ENCODE measurements at regions not wholly inside any gene's neighbourhood (a gene's known extent, or its start where the extent isn't known, plus 50 kb on each side); places are given as distances from the start of the nearest gene placed in this dataset.

DNA sequence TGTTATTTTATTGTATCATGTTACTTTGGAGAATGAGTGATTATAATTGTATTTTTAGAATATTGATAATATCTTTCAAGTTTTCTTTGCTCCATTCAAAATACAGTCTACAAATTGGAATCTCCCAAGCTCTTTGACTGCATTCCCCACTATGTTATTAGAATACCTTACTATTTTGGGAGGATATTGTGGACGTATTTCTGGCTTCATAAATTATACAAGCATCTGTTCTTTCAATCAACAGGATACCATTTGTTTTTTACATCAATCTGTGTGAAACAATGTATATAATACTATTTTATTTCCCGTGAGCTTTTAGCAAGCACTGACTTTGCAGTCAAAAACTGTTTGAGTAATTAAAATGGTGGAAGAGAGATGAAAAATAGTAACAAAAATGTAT is 226.5 kb downstream of the PTPRC start:
- no peak for DNase-seq

DNA sequence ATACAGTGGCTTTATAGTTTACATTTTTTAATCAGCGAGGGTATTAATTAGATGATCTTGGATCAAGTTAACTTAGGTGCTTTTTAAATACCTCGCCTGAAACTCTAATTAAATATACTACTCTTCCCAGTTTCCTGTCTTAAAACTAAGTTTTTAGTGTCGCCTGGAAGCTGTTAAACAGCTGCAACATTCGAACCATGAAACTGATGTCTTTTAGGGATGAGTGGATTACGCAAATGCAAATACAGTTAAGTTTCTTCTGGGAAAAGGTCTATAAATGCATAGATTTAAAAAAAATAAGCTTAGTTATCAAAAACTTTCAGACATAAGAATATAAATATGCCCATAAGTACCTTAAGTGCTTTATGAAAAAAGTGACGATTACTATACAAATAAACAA is 228.3 kb downstream of the PTPRC start:
- no peak for DNase-seq

DNA sequence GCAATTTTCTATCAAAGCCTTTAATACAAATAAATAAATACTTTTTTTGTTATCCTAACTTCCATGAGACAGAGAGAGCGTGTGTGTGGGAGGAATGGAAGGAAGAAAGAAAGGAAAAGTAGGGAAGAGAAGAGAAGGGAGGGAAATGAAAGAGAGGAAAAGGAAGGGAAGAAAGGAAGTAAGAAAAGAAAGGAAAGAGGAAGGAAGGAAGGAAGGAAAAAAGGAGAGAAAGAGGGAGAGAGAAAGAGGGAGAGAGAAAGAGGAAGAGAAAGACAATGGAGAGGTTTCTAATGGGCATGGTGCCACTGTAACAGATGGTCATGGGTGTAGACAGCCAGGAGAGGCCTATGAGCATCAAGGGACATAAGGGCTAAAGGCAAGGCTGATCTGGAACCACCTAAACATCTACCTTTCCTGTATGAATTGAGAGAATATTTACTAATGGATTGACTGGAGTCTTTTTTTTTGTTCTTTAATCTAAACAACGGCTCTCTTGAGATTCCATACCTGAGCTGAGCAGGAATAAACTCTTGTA is 234.9 kb downstream of the PTPRC start:
- no peak for DNase-seq

DNA sequence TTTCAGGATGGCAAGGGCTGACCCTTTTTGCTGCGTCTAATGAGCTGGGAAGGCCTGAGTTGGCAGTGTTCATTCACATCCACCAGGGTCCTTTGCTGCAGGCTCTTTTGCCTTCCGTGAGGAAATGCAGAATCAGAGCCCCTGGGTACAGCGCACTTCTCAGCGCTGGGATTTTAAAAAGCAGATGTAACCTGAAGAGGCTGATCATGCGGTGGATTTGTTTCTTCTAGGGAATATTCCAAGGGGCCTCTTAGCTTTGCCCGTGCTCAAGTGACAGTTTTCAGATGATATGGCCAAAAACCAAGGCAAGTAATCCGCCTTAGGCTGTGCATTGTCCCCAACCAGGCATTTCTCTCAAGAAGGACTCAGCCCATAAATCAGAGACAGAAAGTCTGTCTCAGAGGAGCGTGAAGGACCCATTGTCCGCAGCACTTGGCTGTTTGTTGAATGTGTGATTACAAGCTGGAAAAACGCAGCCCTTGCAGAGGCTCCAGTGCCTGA is 237.6 kb downstream of the PTPRC start:
- DNase-seq, result no peak

DNA sequence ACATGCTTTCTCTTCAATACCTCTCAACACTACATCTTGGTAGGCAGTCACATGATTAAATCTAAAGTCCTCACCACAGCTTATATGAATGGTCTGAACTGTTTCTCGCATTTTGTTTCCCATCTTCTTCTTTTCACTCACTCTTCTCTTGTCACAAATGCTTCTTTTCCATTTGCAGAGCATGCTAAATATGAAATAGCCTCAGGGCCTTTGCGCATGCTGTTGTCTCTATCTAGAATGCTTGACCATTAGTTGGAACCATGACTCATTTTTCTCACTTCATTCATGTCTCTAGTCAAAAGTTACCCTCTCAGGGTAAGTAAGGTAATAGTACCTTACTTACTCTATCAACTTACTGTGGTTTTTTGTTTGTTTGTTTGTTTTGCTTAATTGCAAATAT is 239.7 kb downstream of the PTPRC start:
- DNase-seq, result no peak

DNA sequence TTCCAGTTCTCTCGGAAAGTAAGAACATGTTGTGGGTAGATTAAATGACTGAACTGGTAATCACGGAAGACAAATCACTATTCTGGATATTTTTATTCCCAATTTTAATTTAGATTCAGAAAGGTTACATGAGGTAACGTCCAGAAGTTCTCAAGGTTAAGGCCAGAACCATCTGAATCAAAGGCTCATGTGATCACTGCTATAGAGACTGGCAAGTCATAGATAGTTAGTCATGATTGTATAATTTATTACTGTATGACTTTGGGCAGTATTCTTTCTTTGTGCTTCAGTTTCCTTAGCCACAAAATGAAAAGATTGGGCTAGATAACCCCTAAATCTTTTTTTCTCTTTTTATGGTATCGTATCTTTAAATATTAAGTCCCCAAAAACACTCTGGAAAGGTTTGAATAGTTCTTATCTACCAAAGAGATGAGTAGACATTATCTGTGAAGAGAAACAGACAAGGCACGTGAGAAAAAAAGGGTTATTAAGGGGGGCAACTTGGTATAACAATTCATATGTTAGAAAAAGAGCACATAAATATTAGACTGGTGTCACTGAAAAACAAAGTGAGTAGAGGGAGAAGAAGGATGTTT is 241.0 kb downstream of the PTPRC start:
- DNase-seq, result no peak

DNA sequence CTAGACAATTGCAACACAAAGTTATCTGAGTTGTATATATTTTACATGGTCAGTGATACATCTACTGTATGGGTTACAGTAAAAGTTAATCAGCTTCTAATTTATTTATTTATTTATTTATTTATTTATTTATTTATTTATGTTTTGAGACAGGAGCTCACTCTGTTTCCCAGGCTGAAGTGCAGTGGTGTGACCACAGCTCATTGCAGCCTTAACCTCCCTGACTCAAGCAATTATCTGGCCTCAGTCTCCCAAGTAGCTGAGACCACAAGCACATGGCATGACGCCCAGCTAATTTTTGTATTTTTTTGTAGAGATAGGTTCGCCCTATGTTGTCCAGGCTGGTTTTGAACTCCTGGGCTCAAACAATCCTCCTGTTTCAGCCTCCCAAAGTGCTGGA is 241.6 kb downstream of the PTPRC start:
- no peak for DNase-seq

DNA sequence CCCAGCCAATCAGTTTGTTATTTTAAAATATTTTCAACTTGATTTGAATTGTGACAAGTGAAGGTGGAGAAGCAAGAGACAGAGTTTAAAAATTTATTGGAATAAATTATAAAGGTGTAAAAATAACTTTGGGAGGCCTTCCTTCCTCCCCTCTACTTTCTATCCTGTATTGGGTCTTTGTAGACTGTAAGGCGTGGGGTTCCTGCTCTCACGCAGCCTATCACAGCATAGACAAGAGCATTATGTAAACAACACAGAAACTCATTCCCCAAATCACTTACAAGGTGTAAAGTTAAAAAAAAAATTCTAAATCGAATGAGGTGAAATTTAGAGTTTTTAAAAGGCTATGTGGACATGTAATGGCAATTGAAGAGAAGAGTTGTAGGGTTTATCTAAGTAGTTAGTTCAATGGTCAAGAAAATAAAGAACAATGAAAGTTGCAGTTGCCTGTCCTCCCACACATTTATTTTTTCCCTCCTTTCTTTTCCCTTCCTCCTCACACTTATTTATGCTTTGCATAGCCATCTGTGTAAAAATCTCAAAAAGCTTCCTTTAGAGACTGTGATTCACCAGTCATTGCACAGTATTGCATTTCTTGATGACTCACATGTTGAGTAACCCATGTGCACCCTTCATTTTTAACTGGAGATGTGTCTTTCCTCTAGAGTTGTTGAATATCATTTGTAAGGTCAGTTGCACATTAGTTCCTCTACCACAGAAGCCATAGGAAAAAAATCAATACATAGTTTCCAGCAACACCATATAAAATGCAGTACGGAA is 242.2 kb downstream of the PTPRC start:
- DNase-seq, result no peak

DNA sequence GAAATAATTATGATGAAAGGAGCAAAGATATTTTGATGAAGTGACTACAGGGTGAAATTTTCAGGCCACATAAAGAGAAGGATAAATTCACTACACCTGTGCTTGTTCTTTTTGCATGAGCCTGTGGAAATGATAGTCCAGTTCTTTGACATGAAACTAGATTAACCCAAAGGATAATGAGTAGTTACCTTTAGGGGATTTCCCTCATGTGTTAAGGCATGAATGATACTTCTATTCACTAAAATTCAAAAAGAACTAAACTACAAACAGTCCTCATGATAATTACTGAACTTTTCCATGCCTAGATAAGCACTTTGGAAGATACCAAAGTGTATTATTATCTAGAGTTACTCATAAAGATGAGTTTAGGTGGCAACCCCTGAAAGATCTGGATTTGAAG is 244.3 kb downstream of the PTPRC start:
- DNase-seq, result no peak

DNA sequence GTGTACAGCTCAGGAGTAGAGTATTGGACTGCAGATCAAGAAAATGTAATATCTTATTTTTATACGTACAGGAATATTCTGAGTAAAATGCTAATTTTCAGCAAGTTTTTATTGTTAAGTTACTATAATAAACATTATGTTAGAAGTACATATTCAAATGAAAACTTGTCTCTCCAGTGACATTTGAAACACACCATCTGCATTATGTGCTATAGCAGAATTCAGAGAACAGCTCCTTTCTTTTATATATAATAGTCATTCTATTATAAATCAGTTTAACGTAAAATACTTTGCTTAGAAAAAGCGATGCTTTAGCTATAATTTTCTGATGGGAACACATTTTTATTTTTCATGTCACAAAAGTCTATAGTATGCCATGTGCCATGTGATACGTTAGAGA is 249.0 kb downstream of the PTPRC start:
- DNase-seq, result no peak

DNA sequence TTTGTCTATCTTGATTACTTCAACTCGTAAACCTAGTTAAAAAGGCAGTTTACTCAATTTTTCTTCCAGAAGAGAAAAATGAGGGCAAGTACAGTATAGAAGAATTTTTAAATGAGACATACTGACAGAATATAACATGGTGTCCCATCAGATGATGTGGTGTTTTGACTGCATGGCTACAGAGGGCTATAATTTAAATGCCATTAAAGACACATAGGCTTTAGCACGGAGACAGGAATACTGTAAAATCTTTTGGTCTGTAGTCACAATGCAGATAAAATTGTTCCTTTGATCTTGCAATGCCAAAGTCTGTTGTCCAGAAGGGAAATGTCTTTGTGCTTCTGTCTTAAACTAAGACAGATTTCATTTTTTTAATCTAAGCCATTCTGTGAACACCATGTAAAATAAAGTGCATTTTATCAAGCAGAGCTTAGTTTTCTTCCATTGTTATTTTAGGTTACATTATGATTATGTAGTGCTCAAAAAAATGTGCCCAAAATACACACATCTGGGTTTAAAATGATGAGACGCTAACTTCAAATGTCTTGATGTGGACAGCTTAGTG is 249.6 kb downstream of the PTPRC start:
- DNase-seq, result no peak

DNA sequence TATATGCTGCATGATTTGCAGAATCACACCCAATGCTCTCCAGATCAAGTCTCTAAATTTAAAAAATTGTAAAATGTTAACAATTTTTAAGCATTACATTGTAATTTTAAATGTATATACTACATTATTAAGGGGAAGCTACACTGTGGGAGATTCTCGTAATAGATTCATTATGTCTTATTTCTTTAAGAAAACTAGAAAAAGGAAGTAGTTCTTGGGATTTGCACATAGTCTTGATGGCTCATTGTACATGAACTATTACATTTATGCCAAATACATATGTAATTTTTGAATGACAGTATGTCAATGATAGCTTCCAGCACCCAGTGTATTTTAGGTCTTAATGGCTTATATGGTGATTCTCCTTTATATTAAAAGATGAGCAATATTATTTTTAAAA is 250.3 kb downstream of the PTPRC start:
- no peak for DNase-seq

DNA sequence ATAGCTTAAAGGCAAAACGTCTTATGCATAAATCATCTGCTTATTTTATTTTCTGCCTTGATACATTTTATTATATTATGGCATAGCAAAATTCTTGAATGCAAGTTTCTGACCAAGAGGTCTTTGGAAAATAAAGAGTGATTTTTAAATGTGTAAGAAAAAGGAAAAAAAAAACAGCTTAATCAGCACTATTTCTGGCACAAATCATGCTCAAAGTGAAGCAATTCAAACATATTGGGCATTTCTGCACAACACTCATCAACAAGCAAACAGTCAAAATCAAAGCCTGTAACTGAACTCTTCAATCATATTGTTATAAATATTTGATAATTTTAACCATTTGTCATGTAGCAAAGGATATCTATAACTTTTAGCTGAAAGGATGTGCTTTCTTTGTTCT is 250.9 kb downstream of the PTPRC start:
- DNase-seq, result no peak

DNA sequence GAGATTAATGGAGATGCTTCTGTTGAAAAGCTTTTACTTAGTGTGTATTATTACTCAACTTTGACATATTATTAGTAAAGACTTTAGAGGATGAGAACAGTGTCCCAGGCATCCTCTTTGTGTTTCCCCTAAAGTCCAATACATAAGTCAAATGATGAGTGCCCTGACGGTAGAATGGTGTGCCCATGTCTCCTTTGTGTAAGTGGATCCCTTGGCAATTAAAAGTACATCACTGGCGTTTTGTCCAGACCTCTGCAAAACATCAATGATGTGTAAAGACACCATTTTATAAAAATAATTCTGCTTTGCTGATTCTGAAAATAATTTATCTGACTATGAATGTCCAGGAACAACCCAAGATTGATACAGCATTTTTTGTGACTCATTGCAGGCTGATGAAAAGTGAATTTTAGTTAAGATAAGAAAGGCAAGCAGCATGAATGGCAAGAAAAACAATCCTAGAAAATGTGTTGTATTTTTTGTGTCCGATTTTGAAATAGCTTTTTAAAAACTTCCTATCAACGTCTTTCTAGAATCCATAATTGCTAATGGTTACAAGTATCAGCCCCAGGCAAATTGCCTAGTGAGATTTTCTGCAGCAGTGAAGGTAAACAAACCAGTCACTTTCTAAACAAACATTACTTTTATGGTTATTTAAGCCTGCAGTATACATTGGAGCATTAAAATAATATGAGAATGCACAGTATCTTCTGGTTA is 251.5 kb downstream of the PTPRC start:
- no peak for DNase-seq

DNA sequence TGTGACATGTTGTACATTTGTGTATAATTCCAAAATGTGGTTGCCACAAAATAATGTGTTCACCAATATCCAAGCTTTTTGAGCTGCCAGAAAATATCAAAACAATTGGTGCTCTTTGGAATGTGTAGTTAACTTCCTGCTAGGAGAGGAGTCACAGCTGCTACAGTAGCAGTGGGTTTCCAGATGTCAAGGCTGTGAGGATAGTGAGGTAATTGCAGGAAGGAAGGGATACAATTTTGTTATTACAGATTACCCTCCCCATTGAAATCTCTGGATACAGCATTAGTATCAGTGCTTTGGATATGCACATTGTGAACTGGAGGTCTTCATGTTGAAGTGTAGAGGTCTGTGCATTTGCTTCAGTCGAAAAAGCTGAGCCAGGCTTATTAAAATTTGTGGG is 253.2 kb downstream of the PTPRC start:
- no peak for DNase-seq

DNA sequence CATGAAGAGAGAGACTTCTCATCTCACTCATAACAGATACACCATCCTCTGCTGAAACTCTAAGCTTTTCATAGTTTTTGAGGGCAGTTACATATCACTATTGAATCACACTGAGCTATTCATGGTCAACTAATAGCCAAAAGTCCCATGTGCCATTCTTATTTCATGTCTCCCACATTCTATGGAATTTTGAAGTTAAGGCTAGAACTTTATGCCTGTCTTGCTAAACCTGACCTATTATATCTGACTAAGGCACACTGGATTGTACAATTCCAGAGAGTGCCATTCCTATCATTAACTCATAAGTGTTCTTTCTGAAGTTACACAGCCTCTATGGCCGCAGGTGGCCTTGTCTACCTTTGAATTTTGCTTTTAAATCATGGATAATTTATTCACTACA is 254.3 kb downstream of the PTPRC start:
- DNase-seq, result no peak

DNA sequence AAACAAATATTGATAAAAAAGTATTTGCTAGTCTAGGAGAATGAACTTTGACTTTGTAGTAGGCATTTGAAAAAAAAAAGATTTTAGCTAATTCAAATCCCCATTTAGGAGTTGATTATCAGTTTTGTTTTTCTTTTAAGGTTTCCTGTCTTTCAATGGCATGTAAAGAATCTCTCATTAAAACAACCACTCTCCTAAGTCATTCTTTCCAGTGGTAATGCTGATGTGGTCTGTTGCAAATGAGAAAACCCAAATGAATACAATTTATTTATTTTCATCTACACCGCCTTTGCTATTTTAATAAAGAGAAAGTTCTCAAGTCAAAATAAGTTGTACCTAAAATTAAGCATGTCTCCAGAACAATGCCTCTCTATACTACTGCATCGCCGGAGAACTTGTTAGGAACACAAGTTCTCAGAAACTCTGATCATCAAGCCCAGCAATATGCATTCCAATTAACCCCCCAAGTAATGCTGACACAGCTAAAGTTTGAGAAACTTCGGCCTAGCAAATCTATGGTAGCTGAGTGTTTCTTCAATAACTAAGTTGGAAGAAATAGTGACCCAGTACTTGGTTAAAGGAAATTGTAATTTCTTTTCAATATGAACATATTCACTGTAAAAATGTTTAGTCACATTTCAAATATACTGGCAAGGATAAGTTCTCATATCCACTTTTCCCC is 255.1 kb downstream of the PTPRC start:
- no peak for DNase-seq

DNA sequence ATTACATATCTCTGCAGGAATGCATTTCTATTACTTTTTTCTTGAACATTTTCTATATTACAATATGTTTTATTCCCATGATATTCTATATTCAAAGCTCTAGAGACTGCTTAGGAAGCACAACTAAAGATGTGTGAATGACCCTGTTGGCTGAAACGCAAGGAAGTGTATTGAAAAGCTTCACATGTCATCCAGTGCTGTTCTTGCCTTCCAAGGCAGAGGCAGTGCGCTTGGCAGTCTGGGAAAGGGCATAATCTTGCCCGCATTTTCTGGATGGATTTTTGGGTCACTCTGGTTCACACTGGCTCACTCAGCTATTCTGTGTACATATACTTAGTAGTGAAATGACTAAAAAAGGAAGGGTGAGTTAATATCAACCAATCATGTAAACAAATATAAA is 262.4 kb downstream of the PTPRC start:
- DNase-seq, result no peak

DNA sequence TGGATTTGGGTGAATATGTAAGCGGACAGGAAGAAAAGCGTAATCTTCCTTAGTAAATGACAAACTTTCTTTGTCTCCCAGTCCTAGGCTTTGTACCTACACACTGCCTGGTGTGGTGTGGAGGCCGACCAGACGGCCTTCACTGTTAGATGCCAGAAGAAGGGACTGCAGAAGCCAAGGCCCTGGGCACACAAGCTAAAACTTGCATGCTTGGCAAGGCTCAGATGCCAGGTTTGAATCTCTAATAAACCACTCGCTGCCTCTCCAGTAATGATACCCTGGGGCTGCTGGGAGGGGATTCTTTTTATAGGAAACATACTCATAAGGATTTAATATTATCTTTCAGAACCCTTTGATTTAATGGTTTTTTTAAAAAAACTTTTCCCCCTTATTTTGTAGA is 263.8 kb downstream of the PTPRC start:
- DNase-seq, result no peak

DNA sequence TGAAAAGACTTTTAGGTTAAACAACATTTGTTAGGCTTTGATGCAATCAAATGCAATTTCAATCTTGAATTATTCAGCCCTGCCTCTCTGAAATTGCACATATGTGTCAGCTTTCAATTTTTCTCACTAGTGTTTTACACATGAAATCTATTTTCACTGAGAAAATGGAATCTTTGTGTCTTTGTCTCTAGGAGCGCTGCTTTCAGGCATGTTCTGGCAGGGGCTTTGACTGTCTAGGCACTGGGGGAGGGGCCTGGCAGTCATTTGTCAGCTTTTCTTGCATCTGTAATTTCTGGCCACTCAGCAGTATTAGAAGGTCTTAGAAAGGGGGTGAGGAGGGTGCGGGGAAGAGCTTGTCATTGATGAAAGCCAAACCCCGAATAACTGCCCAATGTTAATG is 264.4 kb downstream of the PTPRC start:
- DNase-seq, result no peak

DNA sequence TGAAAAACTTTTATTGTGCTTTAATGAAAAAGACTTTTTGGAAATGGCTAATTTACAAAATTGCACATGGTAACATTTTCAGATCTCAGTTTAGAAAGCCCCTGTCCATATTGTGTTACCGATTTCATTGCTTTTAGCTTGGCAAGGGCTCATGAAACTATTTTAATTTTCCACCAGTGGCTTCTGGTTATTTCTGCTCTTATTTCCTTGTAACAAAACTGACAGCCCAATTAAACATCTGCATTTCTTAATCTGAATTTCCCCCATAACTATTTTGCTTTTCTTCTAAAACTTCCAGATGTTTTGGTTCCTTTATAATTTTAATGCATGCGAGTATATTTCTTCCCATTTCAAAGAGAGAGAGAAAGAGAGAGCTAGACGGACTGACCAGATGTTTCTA is 264.8 kb downstream of the PTPRC start:
- no peak for DNase-seq

DNA sequence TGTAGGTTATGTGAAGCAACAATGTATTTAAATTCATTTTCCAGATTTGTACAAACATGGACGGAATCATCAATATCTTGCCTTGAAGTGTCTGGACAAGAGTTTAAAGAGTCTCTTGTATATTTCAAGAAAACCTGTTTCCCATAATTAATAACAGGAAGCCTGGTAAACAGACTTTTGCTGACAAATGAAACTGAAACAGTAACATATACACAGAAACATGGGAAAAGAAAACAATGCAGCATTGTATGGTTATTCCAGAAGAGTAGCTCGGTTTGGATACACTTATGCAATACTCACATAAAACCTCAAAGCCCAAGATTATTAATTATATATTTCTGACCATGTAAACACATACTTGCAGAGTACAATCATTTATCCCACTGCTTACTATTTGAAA is 265.5 kb downstream of the PTPRC start:
- no peak for DNase-seq

Data from activated gamma-delta T cell treated with Interleukin-2 at 50 U/mL for 16 hours (primary cell).